Urinary bladder (tissue), 3 donors: ENCODE measurements at regions not wholly inside any gene's neighbourhood (a gene's known extent, or its start where the extent isn't known, plus 50 kb on each side); places are given as distances from the start of the nearest gene placed in this dataset.
"Not testable (repeated sequence)": the region's sequence is repeated elsewhere in the genome, so short reads cannot be mapped to it uniquely, and the experiment has no call there.

Experiments used
- DNase-seq: peaks from one replicate; pipeline ENCODE4 v3.0.0-alpha.2; 2015; ENCODE audit errors: extremely low spot score
- H3K27ac ChIP-seq: one replicate; pipeline ENCODE4 v1.5.1; 2013; ENCODE audit warnings: low read depth, mild to moderate bottlenecking, moderate library complexity
- H3K36me3 ChIP-seq: one replicate; pipeline ENCODE4 v1.6.1; 2013; ENCODE audit warnings: mild to moderate bottlenecking, moderate library complexity; ENCODE audit not compliant: insufficient read depth
- H3K4me1 ChIP-seq: one replicate; pipeline ENCODE4 v1.6.1; 2013; ENCODE audit warnings: mild to moderate bottlenecking, moderate library complexity; ENCODE audit not compliant: insufficient read depth
- H3K4me3 ChIP-seq: one replicate; pipeline ENCODE4 v1.5.1; 2013; ENCODE audit warnings: low read depth, low read length
- WGBS: extraction: QIAGEN DNeasy Blood & Tissue Kit; methylation state at CpG from one replicate; pipeline ENCODE4 v1.1.7; 2013; 5-methylcytosine and 5-hydroxymethylcytosine counted together
- donor health status: healthy with polysubstance abuse.
- donor health status: healthy.

DNA sequence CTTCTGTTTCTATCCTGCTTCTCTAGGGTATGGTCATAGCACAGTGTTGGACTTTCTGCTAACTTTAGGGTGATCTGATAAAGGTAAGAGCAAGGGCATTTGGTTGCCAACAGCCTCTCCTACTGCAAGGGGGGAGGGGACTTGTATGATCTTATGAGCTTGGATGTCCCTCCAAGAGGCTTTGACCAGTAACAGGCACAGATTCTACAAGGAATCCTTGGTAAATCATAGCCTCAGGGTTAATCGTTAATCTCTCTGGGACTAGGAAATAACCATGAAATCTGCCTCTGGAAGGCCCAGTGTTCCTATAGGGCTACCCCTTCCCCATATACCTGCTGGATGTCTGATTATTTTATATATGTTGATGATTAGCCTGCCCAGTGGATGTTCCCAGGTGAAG lies 134.8 kb upstream of the TNFSF4 start:
- Histone ChIP-seq H3K36me3 (no peaks in the 10 kb centered on the region), H3K27ac (no peak overlapping the region), H3K4me3 (no peak overlapping the region), H3K4me1 (no peaks in the 10 kb centered on the region)
- WGBS = 97% methylated on average over 1 of the region's 1 CpG
- DNase-seq = no peak

DNA sequence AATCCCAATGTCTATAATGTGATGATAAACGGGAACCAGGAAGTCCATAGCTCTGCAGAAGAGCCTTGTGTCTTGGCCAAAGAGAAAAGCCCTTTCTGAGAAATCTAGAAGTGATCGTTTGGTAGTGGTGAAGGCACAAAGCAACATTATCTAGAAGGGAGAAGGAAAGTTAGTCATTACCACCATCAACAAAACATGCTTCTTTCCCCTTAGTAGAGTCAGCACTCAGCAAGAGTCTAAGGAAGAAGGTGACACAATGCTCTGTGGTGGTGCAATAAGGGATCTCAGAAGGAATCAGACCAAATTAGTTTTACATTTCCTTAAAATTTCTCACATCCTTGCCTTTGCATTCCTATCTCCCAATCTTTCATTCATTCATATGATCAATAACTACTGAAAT lies 134.4 kb upstream of the PRDX6 start:
- 73% methylated on average over 2 of the region's 2 CpGs for WGBS
- Histone ChIP-seq H3K4me1 (no peaks in the 10 kb centered on the region), H3K36me3 (no peaks in the 10 kb centered on the region), H3K27ac (no peak overlapping the region), H3K4me3 (no peak overlapping the region)
- no peak for DNase-seq

DNA sequence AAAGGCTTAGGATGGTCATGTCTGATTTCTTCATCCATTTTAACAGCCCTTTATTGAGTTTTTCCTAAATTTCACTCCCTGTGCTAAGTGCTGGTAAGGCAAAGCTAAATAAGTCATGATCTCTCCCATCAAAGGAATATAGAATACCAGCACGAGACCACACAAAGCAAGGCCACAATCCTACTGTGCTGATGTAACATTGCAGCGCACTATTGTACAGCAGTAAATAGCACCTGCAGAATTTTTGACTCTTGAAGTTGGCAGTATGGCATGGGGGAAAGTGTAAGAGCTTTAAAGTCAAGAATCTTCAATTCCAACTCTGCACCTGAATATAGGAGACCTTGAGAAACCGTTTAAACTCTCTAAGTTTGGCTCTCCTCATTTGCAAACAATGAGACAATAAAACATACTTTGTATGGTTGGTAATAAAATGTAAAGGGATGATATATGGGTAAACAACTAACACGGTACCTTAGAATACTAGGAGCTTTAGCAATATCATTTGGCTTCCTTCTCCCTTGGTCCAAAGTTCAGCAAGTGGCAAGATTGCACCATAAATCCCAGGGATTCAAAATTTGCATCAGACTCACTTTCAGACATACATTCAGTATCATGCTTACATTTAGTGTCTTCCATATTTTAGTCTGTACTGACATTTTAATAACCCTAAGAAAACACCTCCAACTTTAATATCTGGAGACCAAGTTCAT lies 132.9 kb upstream of the PRDX6 start:
- 91% methylated on average over 4 of the region's 4 CpGs for WGBS
- no peaks in the 10 kb centered on the region for H3K36me3 ChIP-seq
- DNase-seq = no peak
- H3K4me3 ChIP-seq = no peak overlapping the region
- no peak overlapping the region for H3K27ac ChIP-seq
- H3K4me1 ChIP-seq = no peaks in the 10 kb centered on the region

DNA sequence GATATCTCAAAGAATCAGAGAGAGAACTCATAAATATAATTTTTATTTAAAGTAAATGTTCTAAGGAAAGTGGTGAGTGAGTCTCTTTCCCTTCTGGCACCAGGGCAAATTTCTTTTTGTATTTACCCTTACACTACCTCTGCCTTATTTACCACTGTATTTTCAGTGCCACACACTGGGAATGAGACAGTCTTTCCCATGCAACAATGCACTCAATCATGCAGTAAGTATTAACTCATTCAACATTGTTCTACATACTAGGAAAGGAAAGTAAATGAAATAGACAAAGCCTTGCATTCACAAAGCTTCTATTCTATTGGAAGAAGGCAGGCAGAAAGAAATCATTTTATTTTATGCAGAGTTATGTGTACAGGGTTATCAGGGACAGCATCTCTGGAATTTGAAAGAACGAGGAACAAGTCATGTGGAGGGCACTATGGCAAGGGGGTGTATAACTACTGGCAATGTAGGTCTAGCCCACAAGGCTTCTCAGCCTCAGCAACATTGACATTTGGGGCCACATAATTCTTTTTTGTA lies 129.8 kb upstream of the PRDX6 start:
- H3K27ac ChIP-seq = no peak overlapping the region
- no peaks in the 10 kb centered on the region for H3K4me1 ChIP-seq
- H3K4me3 ChIP-seq = no peak overlapping the region
- 30% methylated on average over 1 of the region's 1 CpG for WGBS
- DNase-seq = no peak
- H3K36me3 ChIP-seq = no peaks in the 10 kb centered on the region

DNA sequence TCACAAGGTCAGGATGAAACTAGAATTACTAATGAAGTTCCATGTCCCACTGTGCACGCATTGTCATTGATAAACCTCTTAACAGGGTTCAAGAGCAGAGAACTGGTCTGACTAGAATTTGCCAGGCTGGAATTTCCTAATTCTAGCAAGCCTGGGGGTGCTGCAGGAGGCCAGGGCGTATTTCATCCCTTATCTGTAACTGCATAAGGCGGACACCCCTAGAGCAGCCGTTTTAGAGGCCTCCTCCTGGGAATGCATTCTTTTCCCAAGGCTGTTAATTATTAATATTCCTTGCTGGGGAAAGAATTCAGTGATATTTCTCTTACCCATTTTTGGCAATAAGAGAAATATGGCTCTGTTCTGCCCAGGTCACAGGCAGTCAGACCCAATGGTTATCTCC lies 124.5 kb upstream of the PRDX6 start:
- DNase-seq = not testable (repeated sequence)

DNA sequence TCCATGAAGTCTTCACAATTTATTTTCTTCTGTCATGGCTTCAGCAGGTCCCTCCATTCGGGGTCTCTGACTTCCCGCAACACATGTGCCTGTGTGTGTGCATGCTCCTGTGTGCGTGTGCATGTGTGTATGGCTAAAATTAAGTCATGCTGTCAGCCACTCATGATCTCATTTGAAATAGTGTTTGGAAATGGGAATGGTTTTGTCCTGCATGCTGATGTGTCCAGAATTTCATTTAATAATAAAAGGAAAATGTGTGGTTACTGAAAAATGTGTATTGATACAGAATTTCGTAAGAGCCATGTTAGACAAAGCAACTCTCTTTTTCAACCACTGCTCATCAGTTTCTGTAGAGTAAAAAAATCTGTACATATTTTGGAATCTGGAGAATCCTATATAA lies 123.8 kb upstream of the PRDX6 start:
- no peaks in the 10 kb centered on the region for H3K36me3 ChIP-seq
- H3K4me1 ChIP-seq = no peaks in the 10 kb centered on the region
- no peak for DNase-seq
- H3K4me3 ChIP-seq = no peak overlapping the region
- no peak overlapping the region for H3K27ac ChIP-seq
- WGBS = 98% methylated on average over 4 of the region's 4 CpGs

More for the DNA sequence above, 124.5 kb upstream of the PRDX6 start:
- not testable (repeated sequence) for H3K36me3 ChIP-seq, H3K27ac ChIP-seq, H3K4me1 ChIP-seq, H3K4me3 ChIP-seq
- WGBS = 89% methylated on average over 4 of the region's 4 CpGs

DNA sequence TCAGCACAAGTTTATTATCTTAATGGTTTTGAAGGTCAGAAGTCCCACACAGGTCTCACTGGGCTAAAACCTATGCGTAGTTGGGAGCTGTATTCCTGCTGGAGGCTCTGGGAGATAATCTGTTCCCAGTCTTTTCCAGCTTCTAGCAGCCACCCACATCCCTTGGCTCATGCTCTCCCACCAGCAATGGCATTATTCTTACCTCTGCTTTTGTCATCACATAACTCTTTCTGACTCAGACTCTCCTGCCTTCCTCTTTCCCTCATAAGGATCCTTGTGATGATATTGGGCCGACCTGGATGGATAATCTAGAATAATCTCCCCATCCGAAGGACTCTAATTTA lies 122.2 kb upstream of the PRDX6 start:
- Histone ChIP-seq H3K36me3 (no peaks in the 10 kb centered on the region), H3K4me1 (no peaks in the 10 kb centered on the region), H3K4me3 (no peak overlapping the region), H3K27ac (no peak overlapping the region)
- 90% methylated on average over 3 of the region's 3 CpGs for WGBS
- no peak for DNase-seq

DNA sequence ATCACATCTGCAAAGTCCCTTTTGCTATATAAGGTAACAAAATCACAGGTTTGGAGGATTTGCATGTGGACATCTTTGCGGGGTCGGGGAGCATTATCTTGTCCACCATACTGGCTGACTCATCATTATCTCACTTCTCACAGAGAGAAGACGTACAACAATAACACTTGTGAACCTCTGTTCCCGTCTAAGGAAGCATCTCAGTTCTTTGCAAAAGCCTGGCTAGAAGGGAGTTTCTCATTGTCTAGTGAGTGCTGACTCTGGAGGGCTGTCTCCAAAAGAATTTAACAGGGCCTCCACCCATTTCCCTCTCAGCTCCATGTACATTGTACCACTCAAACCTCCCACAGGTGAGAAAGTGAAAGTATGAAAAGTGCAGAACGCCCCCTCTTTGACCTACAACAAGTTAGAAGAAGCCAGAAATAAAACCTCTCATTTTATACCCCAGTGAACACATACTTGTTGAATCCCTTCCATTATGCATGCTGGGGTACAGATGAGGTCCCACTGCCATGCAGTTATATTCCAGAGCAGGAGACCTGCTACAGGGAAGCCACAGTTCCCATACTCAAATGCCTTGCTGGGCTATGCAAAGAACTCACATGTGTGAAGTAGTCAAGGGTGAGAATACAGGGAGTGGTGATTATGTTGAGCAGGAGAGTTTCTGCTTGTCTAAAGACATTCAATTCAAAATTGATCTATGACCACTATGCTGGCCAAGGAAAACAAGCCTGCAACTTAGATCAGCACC lies 121.7 kb upstream of the PRDX6 start:
- no peak overlapping the region for H3K4me3 ChIP-seq
- no peak for DNase-seq
- WGBS = 79% methylated on average over 5 of the region's 5 CpGs
- no peak overlapping the region for H3K27ac ChIP-seq
- H3K4me1 ChIP-seq = no peaks in the 10 kb centered on the region
- no peaks in the 10 kb centered on the region for H3K36me3 ChIP-seq

DNA sequence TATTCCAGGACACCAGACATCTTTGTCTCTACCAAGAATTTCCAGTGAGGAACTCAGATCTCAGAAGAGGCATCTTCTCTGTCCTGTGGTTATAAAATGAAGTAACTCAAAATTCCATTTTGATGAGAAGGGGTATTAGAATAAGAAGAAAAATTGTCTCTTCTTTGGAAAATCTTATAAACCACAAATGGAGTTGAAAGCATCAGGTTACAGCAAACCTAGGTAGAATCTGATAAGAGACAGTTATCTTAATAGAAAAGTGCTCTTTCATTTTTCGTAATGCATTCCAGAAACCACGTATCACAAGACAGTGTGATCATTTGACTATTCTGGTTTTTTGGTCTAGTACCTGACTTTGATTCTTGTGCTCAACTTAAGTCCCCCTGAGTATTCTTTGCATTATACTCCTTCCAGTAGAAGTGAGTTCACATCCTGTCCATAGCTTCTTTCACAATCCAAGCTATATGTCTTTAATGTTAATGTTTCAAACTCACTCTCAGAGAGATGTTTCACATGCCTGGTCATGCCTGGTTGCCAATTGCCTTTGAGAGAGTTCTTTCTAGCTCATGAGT lies 120.9 kb upstream of the PRDX6 start:
- no peak for DNase-seq
- Histone ChIP-seq H3K4me1 (no peaks in the 10 kb centered on the region), H3K27ac (no peak overlapping the region), H3K36me3 (no peaks in the 10 kb centered on the region), H3K4me3 (no peak overlapping the region)
- WGBS = 83% methylated on average over 2 of the region's 2 CpGs

DNA sequence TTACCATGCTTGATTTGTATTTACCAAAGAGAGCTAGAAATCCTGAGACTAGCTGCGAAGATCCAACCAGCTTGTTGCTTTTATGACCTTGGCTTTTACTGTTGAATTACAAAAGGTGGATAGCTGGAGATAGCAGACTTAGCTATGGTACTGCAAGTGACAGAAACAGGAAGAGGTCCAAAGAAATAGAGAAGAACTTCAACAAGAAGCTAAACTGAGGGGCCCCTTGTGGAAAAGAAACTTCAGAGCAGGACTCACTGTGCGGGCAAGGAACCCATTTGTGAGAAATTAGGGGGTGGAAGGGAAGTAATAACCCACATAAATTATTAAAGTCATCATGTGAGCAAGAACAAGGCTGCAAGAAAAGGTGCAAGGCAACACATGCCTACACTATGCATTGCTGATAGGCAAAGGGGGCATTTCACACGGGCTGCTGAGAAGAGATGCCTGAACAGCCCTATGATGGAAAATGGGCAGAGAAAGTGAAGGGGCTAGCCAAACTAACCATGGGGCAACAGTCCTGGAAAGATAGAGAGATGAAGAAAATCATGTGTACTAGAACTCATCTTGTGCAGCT lies 116.6 kb upstream of the PRDX6 start:
- Histone ChIP-seq H3K27ac (no peak overlapping the region), H3K4me1 (no peaks in the 10 kb centered on the region), H3K4me3 (no peak overlapping the region), H3K36me3 (no peaks in the 10 kb centered on the region)
- DNase-seq = no peak
- WGBS = 74% methylated on average over 3 of the region's 3 CpGs

DNA sequence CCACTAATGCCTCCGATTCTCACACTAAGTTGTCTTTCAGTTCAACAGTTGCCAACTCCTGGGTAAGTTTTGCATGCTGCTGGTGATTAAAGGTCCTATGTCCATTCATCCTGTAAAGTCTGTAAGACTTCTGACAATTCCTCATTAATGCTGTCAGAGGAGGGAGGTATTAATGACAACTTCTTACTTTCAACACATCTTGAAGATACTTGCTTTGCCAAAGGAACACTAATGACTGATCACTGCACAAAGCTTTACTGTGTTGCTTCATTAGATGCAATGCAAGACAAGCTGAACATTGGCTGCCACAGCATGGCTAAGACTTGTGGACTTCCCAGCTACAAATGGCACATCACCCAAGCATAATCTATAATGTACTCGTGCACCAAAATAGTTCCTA lies 114.6 kb upstream of the PRDX6 start:
- Histone ChIP-seq H3K4me1 (no peaks in the 10 kb centered on the region), H3K36me3 (no peaks in the 10 kb centered on the region), H3K4me3 (no peak overlapping the region), H3K27ac (no peak overlapping the region)
- 95% methylated on average over 2 of the region's 2 CpGs for WGBS
- no peak for DNase-seq

DNA sequence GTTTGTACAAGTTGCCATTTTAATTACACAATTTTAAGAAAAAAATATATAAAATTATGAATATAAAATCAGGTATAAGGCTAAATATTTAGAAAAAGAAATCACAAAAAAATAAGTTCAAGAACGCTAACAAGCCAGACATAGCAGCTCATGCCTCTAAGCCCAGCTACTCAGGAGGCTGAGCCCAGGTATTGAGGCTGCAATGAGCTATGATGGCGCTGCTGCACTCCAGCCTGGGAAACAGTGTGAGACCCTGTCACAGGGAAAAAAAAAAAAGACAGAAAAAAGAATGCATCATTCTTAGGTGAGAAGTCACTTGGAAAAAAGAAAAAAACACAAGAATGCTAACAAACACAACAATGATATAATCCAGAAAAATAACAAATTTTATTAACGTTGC lies 112.3 kb upstream of the PRDX6 start:
- Histone ChIP-seq H3K36me3 (no peaks in the 10 kb centered on the region), H3K4me1 (no peaks in the 10 kb centered on the region), H3K4me3 (no peak overlapping the region), H3K27ac (no peak overlapping the region)
- DNase-seq = no peak
- WGBS = 81% methylated on average over 3 of the region's 3 CpGs

DNA sequence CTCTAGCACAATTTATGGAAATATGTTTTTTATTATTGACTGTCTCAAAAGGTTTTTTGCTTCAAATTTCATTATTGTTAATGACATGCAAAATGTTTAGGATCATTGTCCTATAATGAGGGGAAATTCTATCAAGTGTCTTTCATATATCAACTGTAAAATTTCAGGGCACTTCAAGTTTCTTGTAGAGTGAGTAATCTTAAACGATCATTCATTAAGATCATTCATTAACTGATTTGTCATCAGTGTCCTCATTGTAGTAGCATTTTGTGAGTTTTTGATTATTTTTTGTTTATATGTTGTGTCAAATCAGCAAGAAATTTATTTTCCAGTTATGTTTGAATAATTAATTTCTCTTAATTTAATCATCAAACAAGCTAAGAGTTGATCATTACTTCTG lies 111.8 kb upstream of the PRDX6 start:
- Histone ChIP-seq H3K36me3 (no peaks in the 10 kb centered on the region), H3K27ac (no peak overlapping the region), H3K4me3 (no peak overlapping the region), H3K4me1 (no peaks in the 10 kb centered on the region)
- 87% methylated on average over 1 of the region's 1 CpG for WGBS
- DNase-seq = no peak

DNA sequence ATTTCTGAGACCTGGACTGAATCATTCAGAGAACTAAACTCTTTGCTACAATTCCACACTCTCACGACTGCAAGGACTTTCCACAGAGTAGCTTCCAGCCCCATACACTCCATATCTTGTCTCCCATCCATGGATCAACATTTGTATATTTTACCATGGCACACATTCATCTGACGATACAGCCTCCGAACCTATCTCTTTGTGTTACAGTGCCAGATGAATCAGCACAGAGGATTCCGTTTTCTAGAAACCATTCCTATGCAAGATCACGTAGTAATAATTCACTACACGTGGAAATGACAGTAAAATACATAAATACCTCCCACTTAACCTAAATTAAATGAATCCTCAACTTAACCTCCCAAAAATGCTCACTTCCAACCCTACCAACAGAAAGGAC lies 110.0 kb upstream of the PRDX6 start:
- H3K27ac ChIP-seq = no peak overlapping the region
- H3K36me3 ChIP-seq = no peaks in the 10 kb centered on the region
- WGBS = 63% methylated on average over 6 of the region's 6 CpGs
- DNase-seq = no peak
- H3K4me3 ChIP-seq = no peak overlapping the region
- H3K4me1 ChIP-seq = no peaks in the 10 kb centered on the region
